ENCODE measurements at regions not wholly inside any gene's neighbourhood (a gene's known extent, or its start where the extent isn't known, plus 50 kb on each side); places are given as distances from the start of the nearest gene placed in this dataset.

DNA sequence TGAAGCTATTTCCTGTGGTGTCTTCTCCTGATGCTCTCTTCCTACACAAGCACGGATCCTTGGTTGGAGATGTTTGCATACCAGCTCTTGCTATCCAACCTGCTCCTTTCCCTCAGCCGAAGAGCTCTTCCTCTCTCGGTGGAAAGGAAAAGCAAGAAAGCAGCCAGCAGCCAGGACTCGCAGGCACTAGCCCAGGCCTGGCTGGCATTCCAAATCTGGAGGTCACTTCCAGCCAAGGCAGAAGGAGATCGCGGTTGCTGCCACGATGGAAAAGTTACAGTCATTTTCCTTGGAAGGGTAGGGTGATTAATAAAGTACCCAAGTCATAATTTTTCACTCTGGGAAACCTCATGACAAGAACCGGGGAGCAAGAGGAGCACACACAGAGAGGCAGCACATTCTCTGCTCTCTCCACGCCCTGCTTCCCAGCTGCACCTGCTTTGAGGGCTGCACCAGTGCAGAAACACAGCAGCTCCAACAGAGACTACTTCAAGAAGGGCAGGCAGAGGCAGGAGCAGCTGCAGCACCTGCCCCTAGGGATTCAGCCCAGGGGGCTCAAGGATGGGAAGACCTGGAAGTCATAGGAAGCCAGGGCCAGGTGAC, 399.3 kb downstream of the CADM1 start:
- TF ChIP-seq, protein P1, sequence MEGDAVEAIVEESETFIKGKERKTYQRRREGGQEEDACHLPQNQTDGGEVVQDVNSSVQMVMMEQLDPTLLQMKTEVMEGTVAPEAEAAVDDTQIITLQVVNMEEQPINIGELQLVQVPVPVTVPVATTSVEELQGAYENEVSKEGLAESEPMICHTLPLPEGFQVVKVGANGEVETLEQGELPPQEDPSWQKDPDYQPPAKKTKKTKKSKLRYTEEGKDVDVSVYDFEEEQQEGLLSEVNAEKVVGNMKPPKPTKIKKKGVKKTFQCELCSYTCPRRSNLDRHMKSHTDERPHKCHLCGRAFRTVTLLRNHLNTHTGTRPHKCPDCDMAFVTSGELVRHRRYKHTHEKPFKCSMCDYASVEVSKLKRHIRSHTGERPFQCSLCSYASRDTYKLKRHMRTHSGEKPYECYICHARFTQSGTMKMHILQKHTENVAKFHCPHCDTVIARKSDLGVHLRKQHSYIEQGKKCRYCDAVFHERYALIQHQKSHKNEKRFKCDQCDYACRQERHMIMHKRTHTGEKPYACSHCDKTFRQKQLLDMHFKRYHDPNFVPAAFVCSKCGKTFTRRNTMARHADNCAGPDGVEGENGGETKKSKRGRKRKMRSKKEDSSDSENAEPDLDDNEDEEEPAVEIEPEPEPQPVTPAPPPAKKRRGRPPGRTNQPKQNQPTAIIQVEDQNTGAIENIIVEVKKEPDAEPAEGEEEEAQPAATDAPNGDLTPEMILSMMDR (IDR thresholded peaks at IDR 0.05): no peak
- TF ChIP-seq, protein P2, sequence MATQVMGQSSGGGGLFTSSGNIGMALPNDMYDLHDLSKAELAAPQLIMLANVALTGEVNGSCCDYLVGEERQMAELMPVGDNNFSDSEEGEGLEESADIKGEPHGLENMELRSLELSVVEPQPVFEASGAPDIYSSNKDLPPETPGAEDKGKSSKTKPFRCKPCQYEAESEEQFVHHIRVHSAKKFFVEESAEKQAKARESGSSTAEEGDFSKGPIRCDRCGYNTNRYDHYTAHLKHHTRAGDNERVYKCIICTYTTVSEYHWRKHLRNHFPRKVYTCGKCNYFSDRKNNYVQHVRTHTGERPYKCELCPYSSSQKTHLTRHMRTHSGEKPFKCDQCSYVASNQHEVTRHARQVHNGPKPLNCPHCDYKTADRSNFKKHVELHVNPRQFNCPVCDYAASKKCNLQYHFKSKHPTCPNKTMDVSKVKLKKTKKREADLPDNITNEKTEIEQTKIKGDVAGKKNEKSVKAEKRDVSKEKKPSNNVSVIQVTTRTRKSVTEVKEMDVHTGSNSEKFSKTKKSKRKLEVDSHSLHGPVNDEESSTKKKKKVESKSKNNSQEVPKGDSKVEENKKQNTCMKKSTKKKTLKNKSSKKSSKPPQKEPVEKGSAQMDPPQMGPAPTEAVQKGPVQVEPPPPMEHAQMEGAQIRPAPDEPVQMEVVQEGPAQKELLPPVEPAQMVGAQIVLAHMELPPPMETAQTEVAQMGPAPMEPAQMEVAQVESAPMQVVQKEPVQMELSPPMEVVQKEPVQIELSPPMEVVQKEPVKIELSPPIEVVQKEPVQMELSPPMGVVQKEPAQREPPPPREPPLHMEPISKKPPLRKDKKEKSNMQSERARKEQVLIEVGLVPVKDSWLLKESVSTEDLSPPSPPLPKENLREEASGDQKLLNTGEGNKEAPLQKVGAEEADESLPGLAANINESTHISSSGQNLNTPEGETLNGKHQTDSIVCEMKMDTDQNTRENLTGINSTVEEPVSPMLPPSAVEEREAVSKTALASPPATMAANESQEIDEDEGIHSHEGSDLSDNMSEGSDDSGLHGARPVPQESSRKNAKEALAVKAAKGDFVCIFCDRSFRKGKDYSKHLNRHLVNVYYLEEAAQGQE (IDR thresholded peaks at IDR 0.05; ENCODE audit: insufficient read depth in 1 of 2, low read depth in 2 of 2, low read length in 1 of 2): no peak
- TF ChIP-seq POLR2AphosphoS5 (IDR thresholded peaks at IDR 0.05; ENCODE audit: low read depth, low read length) (no peak), SIN3A (IDR thresholded peaks at IDR 0.05; ENCODE audit: borderline replicate concordance, insufficient read depth, low read depth, low read length) (no peak)

Data from Panc1 (cell line).